IMR-90 (cell line): ENCODE measurements at regions not wholly inside any gene's neighbourhood (a gene's known extent, or its start where the extent isn't known, plus 50 kb on each side); places are given as distances from the start of the nearest gene placed in this dataset.

Experiments used
- ATAC-seq: fragments of 200-7000 bp; cut with Tn5 transposase; 2 replicates; pipeline ENCODE4 v1.9.1; 2020; ENCODE audit warnings: low read depth, mild to moderate bottlenecking, moderate library complexity
- BruUV-seq: library from RNA; stranded (reverse); fragments of 400-500 nt; replicated peaks from 2 replicates; lab custom pipeline; 2021; lab: Mats Ljungman, UMichigan
- CTCF ChIA-PET: fragments of 300-600 bp; formaldehyde crosslinking; extraction: SDS; loops from one replicate; lab custom pipeline; 2021; ENCODE audit warnings: antibody characterized with exemption; lab: Yijun Ruan, JAX
- POLR2A ChIA-PET: fragments of 300-600 bp; sonication (Branson Sonifier 250); formaldehyde crosslinking; loops from one replicate; lab custom pipeline; 2022; ENCODE audit warnings: antibody characterized with exemption; ENCODE audit not compliant: unreplicated experiment; lab: Charles Lee
- DNase-seq: peaks from one replicate; pipeline ENCODE4 v3.0.0; 2013
- H2AFZ ChIP-seq: replicated peaks from 2 replicates; pipeline ENCODE3; 2013; ENCODE audit warnings: low read length, mild to moderate bottlenecking; ENCODE audit not compliant: poor library complexity
- H2AK5ac ChIP-seq: 2 replicates; pipeline ENCODE4 v1.6.1; 2013; ENCODE audit warnings: low read depth, low read length, inconsistent platforms
- H2AK9ac ChIP-seq: replicated peaks from 2 replicates; pipeline ENCODE3; 2013; ENCODE audit warnings: mild to moderate bottlenecking, low read depth, low read length, moderate library complexity; ENCODE audit not compliant: poor library complexity
- H2BK120ac ChIP-seq: 2 replicates; pipeline ENCODE4 v1.6.1; 2013; ENCODE audit warnings: low read depth, low read length, inconsistent platforms
- H2BK15ac ChIP-seq: 3 replicates; pipeline ENCODE4 v1.6.1; 2013; ENCODE audit warnings: low read depth, low read length, inconsistent platforms
- H2BK20ac ChIP-seq: 2 replicates; pipeline ENCODE4 v1.6.1; 2013; ENCODE audit warnings: low read depth, mild to moderate bottlenecking, inconsistent platforms, low read length, moderate library complexity
- H2BK5ac ChIP-seq: 2 replicates; pipeline ENCODE4 v1.6.1; 2013; ENCODE audit warnings: mild to moderate bottlenecking, low read depth, low read length, inconsistent platforms; ENCODE audit not compliant: poor library complexity, severe bottlenecking
- H3K14ac ChIP-seq: replicated peaks from 2 replicates; pipeline ENCODE4 v1.6.1; 2013; ENCODE audit warnings: low read depth, low read length, inconsistent platforms
- H3K18ac ChIP-seq: 2 replicates; pipeline ENCODE4 v1.6.1; 2013; ENCODE audit warnings: low read depth, low read length, control low read depth
- H3K23ac ChIP-seq: 2 replicates; pipeline ENCODE4 v1.6.1; 2013; ENCODE audit warnings: low read depth, low read length, inconsistent platforms
- H3K27ac ChIP-seq: 2 replicates; pipeline ENCODE4 v1.5.1; 2013; ENCODE audit warnings: mild to moderate bottlenecking, control low read depth, low read length; ENCODE audit not compliant: insufficient read depth
- H3K27me3 ChIP-seq: 2 replicates; pipeline ENCODE4 v1.6.1; 2013; ENCODE audit warnings: low read length; ENCODE audit not compliant: control insufficient read depth, insufficient read depth
- H3K36me3 ChIP-seq: 2 replicates; pipeline ENCODE4 v1.6.1; 2013; ENCODE audit warnings: low read length, mixed read lengths; ENCODE audit not compliant: control insufficient read depth, insufficient read depth
- H3K4ac ChIP-seq: 2 replicates; pipeline ENCODE4 v1.6.1; 2013; ENCODE audit warnings: low read depth, low read length, inconsistent platforms
- H3K4me1 ChIP-seq: 2 replicates; pipeline ENCODE4 v1.6.1; 2013; ENCODE audit warnings: low read length, mixed read lengths; ENCODE audit not compliant: control insufficient read depth, insufficient read depth
- H3K4me2 ChIP-seq: 2 replicates; pipeline ENCODE4 v1.6.1; 2013; ENCODE audit warnings: low read depth, mild to moderate bottlenecking, control low read depth, low read length, moderate library complexity
- H3K4me3 ChIP-seq: 2 replicates; pipeline ENCODE4 v1.5.1; 2013; ENCODE audit warnings: low read depth, mild to moderate bottlenecking, control low read depth, low read length, moderate library complexity; ENCODE audit not compliant: insufficient read depth
- H3K56ac ChIP-seq: 2 replicates; pipeline ENCODE4 v1.6.1; 2013; ENCODE audit warnings: low read length, inconsistent platforms; ENCODE audit not compliant: insufficient read depth; ENCODE audit errors: extremely low read depth
- H3K79me1 ChIP-seq, 2 experiments: 2 replicates each; pipeline ENCODE4 v1.6.1; 2013; ENCODE audit warnings: low read length in 2 of 2, inconsistent platforms in 1 of 2, low read depth in 1 of 2
- H3K9ac ChIP-seq: 2 replicates; pipeline ENCODE4 v1.6.1; 2013; ENCODE audit warnings: low read depth, low read length, control low read depth
- H3K9me1 ChIP-seq: 2 replicates; pipeline ENCODE4 v1.6.1; 2013; ENCODE audit warnings: low read length, inconsistent platforms; ENCODE audit not compliant: insufficient read depth
- H3K9me3 ChIP-seq: 2 replicates; pipeline ENCODE4 v1.6.1; 2013; ENCODE audit warnings: low read length; ENCODE audit not compliant: control insufficient read depth, insufficient read depth
- H4K20me1 ChIP-seq: 2 replicates; pipeline ENCODE4 v1.6.1; 2013; ENCODE audit warnings: low read length, inconsistent platforms; ENCODE audit not compliant: insufficient read depth
- H4K5ac ChIP-seq: 2 replicates; pipeline ENCODE4 v1.6.1; 2013; ENCODE audit warnings: mild to moderate bottlenecking, low read depth, low read length, control low read depth
- H4K8ac ChIP-seq, 2 experiments: 2 replicates each; pipeline ENCODE4 v1.6.1; 2013; ENCODE audit warnings: low read depth in 2 of 2, low read length in 2 of 2, control low read depth in 1 of 2, inconsistent platforms in 1 of 2
- H4K91ac ChIP-seq: 2 replicates; pipeline ENCODE4 v1.6.1; 2013; ENCODE audit warnings: low read depth, low read length, inconsistent platforms; ENCODE audit not compliant: insufficient read depth
- BHLHE40 ChIP-seq: fragments of 150-350 bp; IDR thresholded peaks from 2 replicates; pipeline ENCODE4 v1.6.1; 2016; ENCODE audit warnings: mild to moderate bottlenecking, low read depth, low read length
- CEBPB ChIP-seq: IDR thresholded peaks from 2 replicates; pipeline ENCODE4 v1.6.1; 2012; ENCODE audit warnings: low read depth, low read length, improper control_type of control experiment
- CHD1 ChIP-seq: IDR thresholded peaks from 2 replicates; pipeline ENCODE4 v1.6.1; 2012; ENCODE audit warnings: low read depth, low read length, improper control_type of control experiment
- FOS ChIP-seq: fragments of 150-350 bp; IDR thresholded peaks from 2 replicates; pipeline ENCODE4 v1.6.1; 2016; ENCODE audit warnings: low read depth, low read length
- MAFK ChIP-seq: IDR thresholded peaks from 2 replicates; pipeline ENCODE4 v1.6.1; 2012; ENCODE audit warnings: low read depth, low read length, improper control_type of control experiment
- MAZ ChIP-seq: IDR thresholded peaks from 2 replicates; pipeline ENCODE4 v1.6.1; 2012; ENCODE audit warnings: low read depth, mild to moderate bottlenecking, low read length, improper control_type of control experiment, moderate library complexity, borderline replicate concordance
- MXI1 ChIP-seq: IDR thresholded peaks from 2 replicates; pipeline ENCODE4 v1.6.1; 2012; ENCODE audit warnings: low read depth, mild to moderate bottlenecking, low read length, moderate library complexity, borderline replicate concordance
- NFE2L2 ChIP-seq: fragments of 150-350 bp; IDR thresholded peaks from 2 replicates; pipeline ENCODE4 v1.6.1; 2016; ENCODE audit warnings: low read depth, mild to moderate bottlenecking, low read length
- POLR2A ChIP-seq: IDR thresholded peaks from 2 replicates; pipeline ENCODE4 v1.6.1; 2012; ENCODE audit warnings: mild to moderate bottlenecking, low read depth, low read length
- RAD21 ChIP-seq: IDR thresholded peaks from 2 replicates; pipeline ENCODE4 v1.6.1; 2012; ENCODE audit warnings: low read length, improper control_type of control experiment
- RCOR1 ChIP-seq: IDR thresholded peaks from 2 replicates; pipeline ENCODE4 v1.6.1; 2012; ENCODE audit warnings: mild to moderate bottlenecking, low read length, improper control_type of control experiment; ENCODE audit not compliant: insufficient replicate concordance
- RFX5 ChIP-seq: IDR thresholded peaks from 2 replicates; pipeline ENCODE4 v1.8.0; 2012; ENCODE audit warnings: low read depth, mild to moderate bottlenecking, low read length, moderate library complexity
- SMC3 ChIP-seq: fragments of 150-350 bp; IDR thresholded peaks from 2 replicates; pipeline ENCODE4 v1.6.1; 2016; ENCODE audit warnings: low read depth, mild to moderate bottlenecking, antibody characterized with exemption, low read length, moderate library complexity
- WGBS, 2 experiments: methylation state at CpG; one replicate each; pipeline versions ENCODE4 v1.1.5 to v1.1.7; 2013; ENCODE audit warnings: missing lambda C conversion rate in 2 of 2; ENCODE audit not compliant: insufficient read length in 1 of 2; ENCODE audit errors: extremely low coverage in 2 of 2; 5-methylcytosine and 5-hydroxymethylcytosine counted together
- dilution Hi-C: fragments of 300-500 bp; cut with HindIII; formaldehyde crosslinking; loops from one replicate; pipeline ENCODE4 v1.14.3; 2018; ENCODE audit warnings: low sequenced_read_pairs; ENCODE audit not compliant: unreplicated experiment
- in situ Hi-C: fragments of 300-500 bp; cut with MboI; formaldehyde crosslinking; loops from 3 replicates; pipeline ENCODE4 v1.14.3; 2019; ENCODE audit warnings: low sequenced_read_pairs, inconsistent platforms, mixed read lengths
- intact Hi-C: fragments of 100-400 bp; cut with micrococcal nuclease; formaldehyde crosslinking; loops from 2 replicates; pipeline ENCODE4 v1.10.0; 2022
- TF ChIP-seq, protein P1 (sequence below): conservative IDR thresholded peaks from 2 replicates; pipeline ENCODE4 v1.5.1; 2012; ENCODE audit warnings: mild to moderate bottlenecking, low read depth, low read length, improper control_type of control experiment
- TF ChIP-seq, protein P2 (sequence below): fragments of 150-350 bp; IDR thresholded peaks from 2 replicates; pipeline ENCODE4 v1.6.1; 2016; ENCODE audit warnings: low read depth, mild to moderate bottlenecking, low read length, moderate library complexity, borderline replicate concordance
- TF ChIP-seq, protein P3 (sequence below): fragments of 150-350 bp; IDR thresholded peaks from 2 replicates; pipeline ENCODE4 v1.6.1; 2017; ENCODE audit warnings: mild to moderate bottlenecking, antibody characterized with exemption, low read length, low read depth

DNA sequence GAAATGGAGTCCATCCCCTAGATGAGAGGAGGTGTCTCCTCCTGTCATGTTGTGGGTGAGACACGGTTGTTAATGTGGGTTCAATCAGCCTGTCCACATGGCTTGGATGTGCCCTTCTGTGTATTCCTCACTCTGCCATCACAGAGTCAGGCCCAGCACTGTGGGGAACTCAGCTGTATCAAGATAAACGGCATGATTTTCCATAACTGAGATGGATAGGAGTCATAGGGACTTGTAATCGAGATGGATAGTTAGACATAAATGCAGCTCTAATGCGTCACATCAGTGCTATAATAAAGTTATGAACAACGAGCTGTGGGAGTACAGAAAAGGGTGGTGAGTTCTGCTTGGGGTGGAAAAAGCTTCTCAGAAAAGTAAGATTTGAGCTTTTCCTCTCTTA, 152.9 kb downstream of the RWDD3 start:
- Histone ChIP-seq H3K36me3 (no peaks in the 10 kb centered on the region), H4K5ac (no peak overlapping the region), H4K8ac (no peak overlapping the region), H3K27ac (no peak overlapping the region), H3K9me1 (no peaks in the 10 kb centered on the region), H3K18ac (no peak overlapping the region), H2BK5ac (no peak overlapping the region), H3K4me3 (no peak overlapping the region), H2BK120ac (no peak overlapping the region), H4K20me1 (no peaks in the 10 kb centered on the region), H3K23ac (no peak overlapping the region), H3K4me2 (no peak overlapping the region), H3K14ac (no peak overlapping the region), H3K79me1 (no peaks in the 10 kb centered on the region), H3K9me3 (no peaks in the 10 kb centered on the region), H4K91ac (no peak overlapping the region), H3K9ac (no peak overlapping the region), H2AFZ (no peak overlapping the region), H2BK20ac (no peak overlapping the region), H3K4ac (no peak overlapping the region), H2AK5ac (no peak overlapping the region), H3K27me3 (no peaks in the 10 kb centered on the region), H2BK15ac (no peak overlapping the region), H2AK9ac (no peak overlapping the region), H3K4me1 (no peaks in the 10 kb centered on the region), H3K56ac (no peak overlapping the region)
- no CpG with 5 or more reads among the region's 5 CpGs for WGBS, 2 experiments
- dilution Hi-C loops, result no loop called here
- ChIA-PET CTCF (no interaction called here), POLR2A (no interaction called here)
- ATAC-seq (no peak), DNase-seq (no peak)
- intact Hi-C loops, result no loop called here
- in situ Hi-C loops, result no loop called here
- no peak for TF ChIP-seq BHLHE40
- no peak for TF ChIP-seq POLR2A
- TF ChIP-seq, protein P1, sequence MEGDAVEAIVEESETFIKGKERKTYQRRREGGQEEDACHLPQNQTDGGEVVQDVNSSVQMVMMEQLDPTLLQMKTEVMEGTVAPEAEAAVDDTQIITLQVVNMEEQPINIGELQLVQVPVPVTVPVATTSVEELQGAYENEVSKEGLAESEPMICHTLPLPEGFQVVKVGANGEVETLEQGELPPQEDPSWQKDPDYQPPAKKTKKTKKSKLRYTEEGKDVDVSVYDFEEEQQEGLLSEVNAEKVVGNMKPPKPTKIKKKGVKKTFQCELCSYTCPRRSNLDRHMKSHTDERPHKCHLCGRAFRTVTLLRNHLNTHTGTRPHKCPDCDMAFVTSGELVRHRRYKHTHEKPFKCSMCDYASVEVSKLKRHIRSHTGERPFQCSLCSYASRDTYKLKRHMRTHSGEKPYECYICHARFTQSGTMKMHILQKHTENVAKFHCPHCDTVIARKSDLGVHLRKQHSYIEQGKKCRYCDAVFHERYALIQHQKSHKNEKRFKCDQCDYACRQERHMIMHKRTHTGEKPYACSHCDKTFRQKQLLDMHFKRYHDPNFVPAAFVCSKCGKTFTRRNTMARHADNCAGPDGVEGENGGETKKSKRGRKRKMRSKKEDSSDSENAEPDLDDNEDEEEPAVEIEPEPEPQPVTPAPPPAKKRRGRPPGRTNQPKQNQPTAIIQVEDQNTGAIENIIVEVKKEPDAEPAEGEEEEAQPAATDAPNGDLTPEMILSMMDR, result no peak
- TF ChIP-seq, protein P2, sequence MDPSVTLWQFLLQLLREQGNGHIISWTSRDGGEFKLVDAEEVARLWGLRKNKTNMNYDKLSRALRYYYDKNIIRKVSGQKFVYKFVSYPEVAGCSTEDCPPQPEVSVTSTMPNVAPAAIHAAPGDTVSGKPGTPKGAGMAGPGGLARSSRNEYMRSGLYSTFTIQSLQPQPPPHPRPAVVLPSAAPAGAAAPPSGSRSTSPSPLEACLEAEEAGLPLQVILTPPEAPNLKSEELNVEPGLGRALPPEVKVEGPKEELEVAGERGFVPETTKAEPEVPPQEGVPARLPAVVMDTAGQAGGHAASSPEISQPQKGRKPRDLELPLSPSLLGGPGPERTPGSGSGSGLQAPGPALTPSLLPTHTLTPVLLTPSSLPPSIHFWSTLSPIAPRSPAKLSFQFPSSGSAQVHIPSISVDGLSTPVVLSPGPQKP, result no peak
- TF ChIP-seq MAFK, result no peak
- no peak for TF ChIP-seq CHD1
- no peak for TF ChIP-seq FOS
- TF ChIP-seq, protein P3, sequence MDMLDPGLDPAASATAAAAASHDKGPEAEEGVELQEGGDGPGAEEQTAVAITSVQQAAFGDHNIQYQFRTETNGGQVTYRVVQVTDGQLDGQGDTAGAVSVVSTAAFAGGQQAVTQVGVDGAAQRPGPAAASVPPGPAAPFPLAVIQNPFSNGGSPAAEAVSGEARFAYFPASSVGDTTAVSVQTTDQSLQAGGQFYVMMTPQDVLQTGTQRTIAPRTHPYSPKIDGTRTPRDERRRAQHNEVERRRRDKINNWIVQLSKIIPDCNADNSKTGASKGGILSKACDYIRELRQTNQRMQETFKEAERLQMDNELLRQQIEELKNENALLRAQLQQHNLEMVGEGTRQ, result no peak
- TF ChIP-seq RCOR1, result no peak
- TF ChIP-seq RFX5, result no peak
- TF ChIP-seq MAZ, result no peak
- TF ChIP-seq CEBPB, result no peak
- TF ChIP-seq NFE2L2, result no peak
- no peak for TF ChIP-seq MXI1
- no peak for TF ChIP-seq SMC3
- no peak for TF ChIP-seq RAD21
- BruUV-seq, result no TSS peak
